HG02852 (cell line): ENCODE measurements at regions not wholly inside any gene's neighbourhood (a gene's known extent, or its start where the extent isn't known, plus 50 kb on each side); places are given as distances from the start of the nearest gene placed in this dataset.
"Not testable (repeated sequence)": the region's sequence is repeated elsewhere in the genome, so short reads cannot be mapped to it uniquely, and the experiment has no call there.

Experiments
- ATAC-seq: cut with Tn5 transposase; IDR thresholded peaks from one replicate; pipeline ENCODE4 v1.9.1; 2021; ENCODE audit warnings: mild to moderate bottlenecking, moderate library complexity; ENCODE audit not compliant: unreplicated experiment

GRCh38 chr21:14058566-14058965, 152.2 kb downstream of the LIPI start:
- no peak for ATAC-seq

DNA sequence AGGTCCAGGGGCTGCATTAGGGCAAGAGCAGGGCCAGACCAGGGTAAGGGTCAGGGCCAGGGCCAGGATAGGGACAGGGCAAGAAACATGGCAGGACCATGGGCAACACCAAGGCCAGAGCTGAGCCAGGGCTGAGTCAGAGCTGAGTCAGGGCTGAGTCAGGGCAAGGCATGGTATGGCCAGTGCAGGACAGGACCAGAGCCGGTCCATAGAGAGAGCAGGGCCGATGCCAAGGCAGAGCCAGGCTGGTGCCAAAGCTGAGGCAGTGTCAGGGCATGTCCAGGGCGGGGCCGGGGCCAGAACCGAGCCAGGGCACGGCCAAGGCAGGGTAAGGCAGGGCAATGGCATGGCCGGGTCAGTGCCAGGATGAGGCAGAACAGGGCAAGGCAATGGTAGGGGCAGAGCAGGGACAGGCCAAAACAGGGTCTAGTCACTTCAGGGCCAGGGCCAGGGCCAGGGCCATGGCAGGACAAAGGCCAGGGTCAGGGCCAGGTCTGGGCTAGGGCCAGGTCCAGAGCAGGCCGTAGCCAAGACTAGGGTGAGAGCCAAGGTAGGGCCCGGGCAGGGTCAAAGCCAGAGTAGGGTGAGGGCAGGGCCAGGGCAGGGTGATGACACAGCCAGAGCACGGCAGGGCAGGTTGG, 152.8 kb downstream of the LIPI start:
- not testable (repeated sequence) for ATAC-seq

- no peak for ATAC-seq
Measured at GRCh38 chr21:14057313-14057712, 153.4 kb downstream of the LIPI start.

- ATAC-seq: no peak
Measured at GRCh38 chr21:14056771-14057191, 154.0 kb downstream of the LIPI start.

DNA sequence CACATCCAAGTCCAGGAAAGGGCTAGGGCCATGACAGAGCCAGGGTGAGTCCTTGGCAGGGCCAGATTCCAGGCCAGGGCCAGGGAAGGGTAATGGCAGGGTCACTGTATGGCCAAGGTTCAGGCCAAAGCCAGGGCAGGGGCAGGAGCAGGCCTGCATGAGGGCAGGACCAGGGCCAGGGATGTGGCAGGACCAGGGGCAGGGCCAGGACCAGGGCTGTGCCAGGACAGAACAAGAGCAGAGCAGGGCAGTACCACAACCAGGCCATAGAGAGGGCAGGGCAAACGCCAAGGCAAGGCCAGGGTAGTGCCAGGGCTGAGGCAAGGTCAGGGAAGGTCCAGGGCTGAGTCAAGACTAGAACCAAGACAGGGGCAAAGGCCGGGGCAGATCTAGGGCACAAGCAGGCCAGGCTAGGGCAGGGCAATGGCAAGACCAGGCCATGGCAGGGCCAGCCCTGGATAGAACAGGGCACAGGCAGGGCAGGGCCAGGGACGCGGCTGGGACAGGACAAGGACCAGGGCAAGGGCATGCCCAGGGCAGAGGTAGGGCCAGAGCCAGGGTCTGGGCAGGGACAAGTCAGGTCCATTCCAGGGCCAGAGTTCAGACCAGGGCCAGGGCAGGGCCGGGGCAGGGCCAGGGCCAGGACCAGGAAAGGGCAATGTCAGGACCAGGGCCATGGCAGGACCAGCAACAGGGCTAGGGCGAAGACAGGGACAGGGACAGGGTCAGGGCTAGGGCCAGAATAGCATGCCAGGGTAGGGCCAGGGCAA, 154.8 kb downstream of the LIPI start:
- not testable (repeated sequence) for ATAC-seq

DNA sequence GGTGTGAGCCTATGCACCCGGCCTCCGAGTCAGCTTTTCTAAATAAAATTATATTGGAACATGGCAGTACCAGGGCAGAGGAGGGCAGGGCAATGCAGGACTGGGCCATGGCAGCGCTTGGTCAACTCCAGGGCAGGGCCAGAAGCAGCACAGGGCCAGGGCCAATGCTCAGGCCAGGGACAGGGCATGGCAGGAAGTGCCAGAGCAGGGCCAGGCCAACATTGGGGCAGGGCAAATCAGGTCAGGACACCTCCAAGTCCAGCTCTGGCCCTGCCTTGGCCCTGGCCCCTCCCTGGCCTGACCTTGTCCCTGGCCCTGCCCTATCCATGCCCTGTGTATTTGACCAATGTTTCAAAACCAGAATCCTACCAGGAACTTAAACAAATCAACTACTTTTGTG, 156.1 kb downstream of the LIPI start:
- ATAC-seq: no peak

GRCh38 chr21:14050121-14050520, 160.6 kb downstream of the LIPI start:
- no peak for ATAC-seq

- ATAC-seq: no peak
Measured at GRCh38 chr21:14046401-14046800, 164.4 kb downstream of the LIPI start.

- ATAC-seq: no peak
Measured at GRCh38 chr21:14040386-14040785, 170.4 kb downstream of the LIPI start.

GRCh38 chr21:14028619-14029018, 182.1 kb downstream of the LIPI start:
- ATAC-seq: not testable (repeated sequence)

DNA sequence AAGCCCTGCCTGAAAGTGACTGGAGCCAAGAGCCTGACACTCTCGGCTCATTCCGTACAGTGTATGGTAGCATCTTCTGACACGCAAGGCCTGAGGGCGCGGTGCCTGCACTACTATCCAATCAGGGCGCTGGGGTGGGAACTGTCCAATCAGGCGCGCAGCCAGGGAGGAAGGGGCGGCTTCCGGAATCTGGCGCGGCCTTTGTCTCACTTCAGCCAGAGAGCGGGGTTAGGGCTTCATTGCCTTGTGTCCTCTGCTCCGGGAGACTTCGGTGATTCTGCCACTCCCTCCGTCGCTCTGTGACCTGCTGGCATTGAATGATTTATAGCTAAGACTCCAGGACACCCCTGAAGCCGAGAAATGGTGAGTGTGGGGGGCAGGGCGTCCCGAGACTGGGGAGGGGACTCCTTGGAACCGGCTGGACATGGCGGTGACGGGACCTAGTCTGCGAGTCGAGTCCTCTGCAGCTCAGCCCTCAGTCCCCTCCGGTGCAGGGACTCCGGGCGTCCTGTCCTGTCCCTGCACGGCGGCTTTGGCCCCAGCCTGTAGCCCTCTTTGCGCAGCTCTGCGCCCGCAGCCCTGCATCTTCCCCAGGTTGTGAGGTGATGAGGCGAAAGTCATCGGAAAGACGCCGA, 183.4 kb downstream of the LIPI start:
- peak; percentile 100 for ATAC-seq

DNA sequence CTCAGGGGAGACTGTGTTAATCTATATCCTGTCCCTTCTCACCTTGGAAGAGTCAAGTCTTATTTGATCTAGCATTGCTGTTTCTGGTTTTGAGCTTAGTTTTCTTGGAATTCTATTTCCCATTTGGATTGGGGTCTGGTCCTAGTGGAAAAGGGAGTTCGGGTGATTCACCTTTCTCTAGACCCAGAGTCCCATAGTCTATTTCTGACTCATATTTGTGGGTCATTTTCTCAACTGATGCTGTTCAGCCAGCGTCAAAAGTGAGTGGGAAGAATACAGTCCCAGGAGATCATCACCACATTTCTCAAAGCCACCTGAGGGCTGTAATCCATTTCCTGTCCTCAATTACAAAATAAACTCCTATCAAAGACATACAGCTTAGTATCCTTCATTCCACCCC, 190.6 kb downstream of the LIPI start:
- not testable (repeated sequence) for ATAC-seq

GRCh38 chr21:14015841-14016240, 194.9 kb downstream of the LIPI start:
- ATAC-seq: not testable (repeated sequence)

DNA sequence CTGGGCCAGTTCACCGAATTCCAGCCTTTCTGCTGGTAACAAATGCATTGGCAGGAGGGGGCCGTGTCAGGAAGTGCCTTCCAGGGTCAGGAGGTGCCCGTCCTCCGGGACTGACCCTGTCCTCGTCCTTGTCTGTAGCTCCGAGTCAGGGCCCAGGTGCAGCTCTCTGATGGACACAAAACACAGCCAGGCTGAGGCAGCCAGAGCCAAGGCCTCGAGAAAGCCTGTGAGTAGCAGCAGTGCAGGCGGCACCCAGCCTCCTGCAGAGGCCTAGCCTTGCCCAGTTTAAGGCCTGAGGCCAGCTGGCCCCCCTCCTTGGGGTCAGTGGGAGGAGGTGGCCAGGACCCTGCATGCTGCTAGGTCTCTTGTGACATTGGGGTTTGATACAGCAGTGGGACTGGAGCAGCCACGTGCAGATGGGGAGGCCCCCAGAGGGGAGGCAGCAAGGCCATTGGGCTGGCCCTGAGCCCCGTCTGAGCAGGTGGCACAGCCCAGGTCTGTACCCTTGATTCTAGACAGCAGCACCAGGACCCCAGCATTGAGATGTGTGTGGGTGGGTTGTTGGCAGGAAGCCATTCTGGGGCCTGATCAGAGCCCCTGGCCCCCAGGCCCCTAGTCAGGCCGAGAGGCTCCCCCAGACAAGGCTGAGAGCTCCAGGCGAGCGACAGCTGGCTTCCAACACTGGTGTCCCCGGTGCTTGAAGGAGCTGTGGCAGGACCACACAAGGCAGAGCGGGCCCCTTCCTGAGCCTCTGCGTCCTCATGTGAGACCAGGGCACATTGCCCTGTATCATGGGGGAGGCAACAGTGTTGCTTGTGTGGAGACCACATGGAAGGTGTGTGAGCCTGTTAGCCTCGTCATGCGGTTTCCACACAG, 196.9 kb downstream of the LIPI start:
- not testable (repeated sequence) for ATAC-seq

GRCh38 chr21:14013056-14013603, 197.6 kb downstream of the LIPI start:
- ATAC-seq: no peak

GRCh38 chr21:14012409-14012808, 198.3 kb downstream of the LIPI start:
- ATAC-seq: no peak

- ATAC-seq: not testable (repeated sequence)
Measured at GRCh38 chr21:14011751-14012150, 199.0 kb downstream of the LIPI start.

DNA sequence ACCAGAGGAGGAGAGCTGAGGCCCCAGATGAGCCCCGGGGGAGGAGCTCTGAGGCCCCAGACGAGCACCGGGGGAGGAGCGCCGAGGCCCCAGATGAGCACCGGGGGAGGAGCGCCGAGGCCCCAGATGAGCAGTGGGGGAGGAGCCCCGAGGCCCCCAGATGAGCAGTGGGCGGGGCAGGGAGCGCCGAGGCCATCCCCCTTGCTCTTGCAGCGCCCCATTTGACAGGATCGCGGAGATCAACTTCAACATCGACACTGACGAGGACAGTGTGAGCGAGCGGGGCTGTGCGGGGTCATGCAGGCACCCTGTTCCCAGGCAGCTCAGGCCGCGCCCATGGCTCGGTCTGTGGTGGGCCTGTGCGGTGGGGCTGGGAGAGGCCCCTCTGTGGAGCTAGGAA, 199.6 kb downstream of the LIPI start:
- not testable (repeated sequence) for ATAC-seq

- ATAC-seq: no peak
Measured at GRCh38 chr21:14010729-14011128, 200.0 kb downstream of the LIPI start.

DNA sequence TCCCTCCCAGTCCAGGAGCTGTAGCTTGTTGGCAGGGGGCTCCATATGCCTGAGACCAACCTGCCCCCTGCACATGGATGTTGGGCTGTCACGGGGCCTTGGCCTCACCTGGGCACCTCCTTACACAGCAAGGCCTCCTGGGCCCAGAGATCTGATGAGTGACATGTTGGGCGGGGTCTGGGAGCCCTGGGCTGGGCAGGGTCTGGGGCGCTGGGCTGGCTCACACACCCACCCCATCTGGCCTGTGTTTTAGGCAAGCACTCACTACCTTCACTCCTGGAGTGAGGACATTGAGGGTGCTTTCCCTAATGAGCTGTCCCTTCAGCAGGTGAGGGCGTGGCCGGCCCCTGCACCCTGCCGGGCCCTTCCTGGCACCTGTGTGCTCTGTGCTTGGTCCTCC, 200.8 kb downstream of the LIPI start:
- ATAC-seq: not testable (repeated sequence)
